ENCODE measurements at regions not wholly inside any gene's neighbourhood (a gene's known extent, or its start where the extent isn't known, plus 50 kb on each side); places are given as distances from the start of the nearest gene placed in this dataset.

DNA sequence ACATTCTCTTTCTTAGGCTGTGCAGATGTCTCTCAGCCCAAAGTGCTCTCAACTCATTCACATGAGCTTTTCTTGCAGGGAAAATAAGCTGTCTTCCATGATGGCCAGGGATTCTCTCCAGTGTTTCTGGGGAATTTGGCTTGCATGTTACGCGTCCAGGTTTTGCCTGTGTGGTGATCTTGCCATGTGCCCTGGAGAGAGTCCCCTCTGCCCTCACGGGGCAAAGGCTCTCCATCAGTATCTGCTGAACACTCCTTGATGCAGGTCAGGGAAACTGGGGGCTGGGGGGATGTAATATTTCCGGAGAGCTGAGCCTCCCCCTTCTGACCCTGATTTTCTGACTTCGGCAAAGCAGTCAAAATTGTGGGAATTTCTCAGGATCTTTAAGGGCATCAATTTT is 87.6 kb downstream of the ACKR3 start:
- Histone ChIP-seq H3K27me3 (peaks cover 0 to 14% of the 10 kb centered on the region in 2 donors), H3K27ac (no peak overlapping the region), H3K4me1 (no peaks in the 10 kb centered on the region), H3K9me3 (no peaks in the 10 kb centered on the region), H3K36me3 (no peaks in the 10 kb centered on the region), H3K4me3 (no peak overlapping the region)
- ATAC-seq (no peak), DNase-seq (no peak)
- TF ChIP-seq CTCF (IDR thresholded peaks at IDR 0.05), result no peak
- intact Hi-C loops (cut with DNase I), result no loop called here

- Histone ChIP-seq H3K4me3 (no peak overlapping the region), H3K4me1 (no peaks in the 10 kb centered on the region), H3K27me3 (peaks cover 0 to 14% of the 10 kb centered on the region in 2 donors), H3K36me3 (no peaks in the 10 kb centered on the region), H3K9me3 (no peaks in the 10 kb centered on the region), H3K27ac (no peak overlapping the region)
- ATAC-seq, result no peak
- intact Hi-C loops (cut with DNase I), result no loop called here
- DNase-seq, result no peak
- no peak for TF ChIP-seq CTCF (IDR thresholded peaks at IDR 0.05)
Observed at GRCh38 chr2:236657801-236658200, 88.2 kb downstream of the ACKR3 start.

DNA sequence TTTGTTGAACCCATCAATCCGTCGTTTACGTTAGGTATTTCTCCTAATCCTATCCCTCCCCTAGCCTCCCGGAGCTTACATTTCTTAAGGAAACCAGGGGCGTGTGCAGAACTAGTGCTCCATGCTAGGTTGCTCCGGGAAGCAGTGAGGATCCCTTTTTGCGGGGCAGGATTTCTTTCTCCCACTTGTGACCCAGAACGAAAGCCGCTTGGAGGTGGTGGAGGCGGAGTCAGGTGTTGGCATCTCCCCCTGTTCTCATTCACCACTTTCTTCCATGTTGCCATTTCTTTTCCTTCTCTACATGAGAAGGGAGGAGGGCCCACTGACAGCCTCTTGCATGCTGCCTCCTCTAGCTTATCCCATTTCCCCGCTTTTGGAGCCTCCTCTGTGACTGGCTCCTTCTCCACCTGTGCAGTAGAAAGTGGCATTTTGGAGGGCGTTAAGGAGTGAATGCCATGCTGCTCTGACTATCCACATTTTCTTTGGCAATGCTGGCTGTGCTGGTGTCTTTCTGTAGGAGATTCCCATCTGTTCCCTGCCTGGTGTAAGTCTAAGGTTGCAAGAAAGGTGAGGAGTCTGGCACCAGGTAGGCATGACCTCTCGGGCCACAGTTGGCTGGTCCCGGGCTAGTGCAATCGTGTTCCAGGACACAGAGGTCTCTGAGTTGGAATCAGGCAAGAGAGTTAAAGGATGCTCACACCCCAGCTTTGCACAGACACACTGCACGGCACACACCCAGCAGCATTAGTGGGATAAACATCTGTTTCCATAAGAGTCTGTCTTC is 89.5 kb downstream of the ACKR3 start:
- no peaks in the 10 kb centered on the region for H3K36me3 ChIP-seq
- intact Hi-C loops (cut with DNase I), result no loop called here
- H3K4me3 ChIP-seq, result no peak overlapping the region
- no peaks in the 10 kb centered on the region for H3K9me3 ChIP-seq
- TF ChIP-seq CTCF (IDR thresholded peaks at IDR 0.05), result no peak
- H3K27me3 ChIP-seq, result peaks cover 0 to 14% of the 10 kb centered on the region in 2 donors
- ATAC-seq (no peak), DNase-seq (no peak)
- no peaks in the 10 kb centered on the region for H3K4me1 ChIP-seq
- no peak overlapping the region for H3K27ac ChIP-seq

DNA sequence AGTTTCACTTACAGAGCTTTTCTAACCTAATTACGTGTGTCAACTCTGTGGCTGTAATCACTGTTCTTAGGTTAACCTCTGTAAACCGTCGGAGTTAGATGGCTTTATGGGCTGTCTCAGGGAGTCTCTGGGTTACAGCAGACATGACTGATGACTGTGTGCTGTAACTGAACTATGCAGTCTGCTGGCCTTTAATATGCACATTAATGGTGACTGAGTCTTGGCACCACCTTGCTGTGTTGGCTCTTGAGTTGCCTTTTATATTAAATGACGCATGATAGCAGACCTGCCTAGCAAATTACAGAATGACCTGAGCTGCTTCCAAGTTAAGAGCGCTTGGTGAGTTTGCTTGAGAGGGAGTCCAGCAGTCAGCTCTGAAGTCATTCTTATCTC is 90.1 kb downstream of the ACKR3 start:
- no peak for TF ChIP-seq CTCF (IDR thresholded peaks at IDR 0.05)
- H3K27me3 ChIP-seq, result peaks cover 0 to 14% of the 10 kb centered on the region in 2 donors
- intact Hi-C loops (cut with DNase I), result no loop called here
- no peaks in the 10 kb centered on the region for H3K9me3 ChIP-seq
- peak; percentile 36 for ATAC-seq
- H3K4me1 ChIP-seq, result no peaks in the 10 kb centered on the region
- no peak overlapping the region for H3K27ac ChIP-seq
- H3K4me3 ChIP-seq, result no peak overlapping the region
- DNase-seq, result peak in 1 of 4 donors; percentile 31
- H3K36me3 ChIP-seq, result no peaks in the 10 kb centered on the region

DNA sequence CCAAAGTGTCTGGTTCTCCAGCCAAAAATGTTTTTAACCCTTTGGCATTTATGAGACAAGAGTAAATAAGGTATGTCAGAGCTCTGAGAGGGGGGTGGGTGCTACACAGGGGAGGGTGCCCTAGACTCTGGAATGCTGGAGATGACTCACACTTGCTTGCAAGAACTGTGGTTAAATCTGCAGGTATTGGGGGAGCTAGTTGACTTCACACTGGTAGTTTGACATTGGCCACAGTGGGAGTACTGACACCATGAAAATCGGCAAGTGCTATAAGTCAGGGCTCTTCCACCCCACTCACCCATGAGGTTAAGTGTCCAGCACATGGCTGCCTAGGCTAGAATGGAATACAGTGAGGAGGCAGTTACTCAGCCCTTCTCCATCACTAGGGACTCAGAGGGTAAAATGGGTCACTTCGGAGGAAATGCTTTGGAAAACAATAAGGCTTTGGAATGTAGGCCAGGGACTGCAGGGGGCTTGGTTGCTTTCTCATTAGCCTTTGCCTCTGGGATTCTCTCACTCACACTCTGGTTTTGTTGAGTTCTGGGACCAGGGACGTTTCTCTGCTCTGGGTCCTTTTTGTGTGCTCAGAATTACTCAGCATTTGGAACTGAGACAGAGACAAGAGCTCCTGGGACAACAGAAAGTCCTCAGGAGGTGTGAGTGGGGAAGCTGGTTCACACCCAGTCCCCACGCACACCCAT is 91.6 kb downstream of the ACKR3 start:
- Histone ChIP-seq H3K36me3 (no peaks in the 10 kb centered on the region), H3K27ac (peak overlapping the region in 1 of 2 donors; percentile 18), H3K4me1 (no peaks in the 10 kb centered on the region), H3K9me3 (peaks cover 0 to 3% of the 10 kb centered on the region in 2 donors), H3K4me3 (no peak overlapping the region), H3K27me3 (peaks cover 0 to 14% of the 10 kb centered on the region in 2 donors)
- ATAC-seq, result peak; percentile 47
- DNase-seq, result no peak
- no peak for TF ChIP-seq CTCF (IDR thresholded peaks at IDR 0.05)
- intact Hi-C loops (cut with DNase I), result no loop called here

Data from left lung (tissue), 4 donors.